HG03439 (cell line): ENCODE measurements at regions not wholly inside any gene's neighbourhood (a gene's known extent, or its start where the extent isn't known, plus 50 kb on each side); places are given as distances from the start of the nearest gene placed in this dataset.

Experiments used
- ATAC-seq: cut with Tn5 transposase; IDR thresholded peaks from one replicate; pipeline ENCODE4 v1.9.1; 2021; ENCODE audit warnings: mild to moderate bottlenecking, moderate library complexity; ENCODE audit not compliant: unreplicated experiment

DNA sequence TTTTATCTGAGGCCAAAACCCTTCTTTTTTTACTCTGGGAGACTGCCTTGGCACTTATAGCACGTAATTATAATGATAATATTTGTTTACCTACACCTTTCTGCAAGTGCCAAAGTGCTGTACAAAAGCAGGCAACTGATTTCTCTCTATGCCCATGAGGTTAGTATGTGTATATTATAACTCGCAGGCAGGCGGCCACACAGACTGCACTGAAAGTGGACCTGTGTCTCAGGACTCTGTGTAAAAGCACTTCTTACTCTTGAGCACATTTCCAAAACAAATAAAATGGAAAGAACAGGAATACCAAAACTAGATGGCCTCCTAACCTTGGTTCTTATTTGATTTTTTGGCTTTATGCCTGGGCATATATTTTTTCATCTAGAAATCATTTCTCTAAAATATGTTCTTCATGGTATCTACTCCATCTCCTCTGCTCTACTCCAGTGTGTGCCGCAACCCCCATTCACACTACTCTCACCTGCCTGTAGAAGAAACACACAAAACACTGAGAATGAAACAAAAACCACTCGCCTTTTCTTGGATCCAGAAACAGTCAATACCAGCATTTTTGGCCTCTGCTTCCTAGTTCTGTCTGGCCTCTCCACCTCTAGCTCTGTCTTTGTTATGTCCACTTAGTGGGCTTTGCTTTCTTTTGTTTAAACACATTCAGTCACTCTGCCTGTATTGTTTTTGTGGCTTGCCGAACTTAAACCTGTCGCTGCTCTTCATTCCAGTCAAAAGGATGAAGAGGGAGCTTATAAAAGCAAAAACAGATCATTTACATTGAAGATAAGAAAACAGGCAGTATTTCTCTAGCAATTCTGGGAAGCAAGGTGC is 934.5 kb upstream of the TENM3 start:
- no peak for ATAC-seq

DNA sequence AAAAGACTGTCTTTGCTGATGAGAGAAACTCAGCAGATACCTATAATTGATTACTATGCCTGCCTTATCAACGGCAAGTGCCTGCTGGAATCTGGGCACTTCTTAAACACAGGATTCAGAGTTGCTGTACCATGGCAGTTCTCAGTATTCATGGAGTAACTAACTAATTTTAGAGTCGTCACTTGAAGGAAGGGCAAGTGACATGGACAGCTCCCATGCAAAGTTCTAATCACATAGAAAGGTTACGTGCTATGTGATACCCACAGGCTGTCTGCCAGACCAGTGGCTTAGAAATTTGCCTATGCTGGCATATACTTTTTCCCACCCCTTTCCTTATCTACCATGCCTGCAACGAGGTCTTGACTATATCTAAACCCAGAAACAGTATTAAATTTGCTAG is 931.1 kb upstream of the TENM3 start:
- ATAC-seq = no peak

DNA sequence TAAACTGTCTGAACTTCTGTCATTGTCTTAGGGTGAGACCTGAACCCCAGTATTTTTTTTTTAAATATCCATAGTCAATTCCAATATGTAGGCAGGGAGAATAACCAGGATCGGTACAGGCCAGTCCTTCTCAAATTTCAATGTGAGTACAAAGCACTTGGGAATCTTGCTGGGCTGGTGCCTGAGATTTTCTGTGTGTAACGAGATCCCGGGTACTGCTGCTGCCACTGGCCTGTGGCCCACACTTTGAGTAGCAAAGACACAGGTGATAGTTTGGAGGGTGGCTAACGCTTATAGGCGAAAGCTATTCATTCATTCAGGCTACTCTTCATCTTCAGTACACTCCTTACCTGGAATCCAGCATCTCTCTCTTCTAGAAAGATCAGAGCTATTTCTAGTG is 923.6 kb upstream of the TENM3 start:
- no peak for ATAC-seq

DNA sequence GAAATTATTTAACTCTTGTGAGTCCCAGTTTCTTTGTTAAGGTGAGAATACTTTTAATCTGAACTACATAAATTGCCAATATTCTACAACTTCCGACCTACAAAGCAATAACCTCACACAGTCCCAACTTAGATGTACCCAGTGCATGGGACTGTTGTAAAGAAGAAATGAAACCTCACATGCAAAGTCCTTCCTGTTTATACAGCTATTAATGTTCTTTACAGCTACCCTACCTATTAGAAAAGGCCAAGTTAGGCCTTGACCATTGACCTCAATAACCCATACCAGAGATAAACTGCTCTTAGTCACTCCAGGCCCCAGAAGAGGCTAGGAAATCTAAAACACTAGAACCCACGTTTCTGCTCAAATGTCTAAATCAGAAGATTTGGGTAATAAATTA is 920.1 kb upstream of the TENM3 start:
- ATAC-seq = no peak

DNA sequence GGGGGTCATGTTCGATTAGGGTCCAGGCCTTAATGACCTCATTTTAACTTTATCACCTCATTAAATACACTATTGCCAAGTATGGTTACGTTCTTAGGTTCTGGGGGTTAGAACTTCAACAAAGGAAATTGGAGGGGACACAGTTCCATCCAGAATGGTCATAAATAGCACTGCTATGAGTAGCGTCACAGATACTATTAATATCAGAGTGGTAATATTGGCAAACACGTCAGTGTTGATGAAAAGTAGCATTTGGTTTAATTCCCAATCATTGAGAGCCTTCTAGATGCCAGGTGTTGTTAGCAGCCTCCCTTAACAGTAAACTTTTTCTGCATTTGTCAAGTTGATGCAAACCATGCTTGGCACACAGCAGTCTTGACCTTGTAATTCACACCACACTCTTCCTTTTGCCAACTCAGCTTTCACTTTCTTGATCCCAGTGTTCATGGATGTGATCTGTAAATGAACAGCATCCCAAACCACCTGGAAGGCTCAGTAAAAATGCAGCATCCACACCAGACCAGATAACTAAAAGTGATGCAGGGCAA is 912.5 kb upstream of the TENM3 start:
- no peak for ATAC-seq

DNA sequence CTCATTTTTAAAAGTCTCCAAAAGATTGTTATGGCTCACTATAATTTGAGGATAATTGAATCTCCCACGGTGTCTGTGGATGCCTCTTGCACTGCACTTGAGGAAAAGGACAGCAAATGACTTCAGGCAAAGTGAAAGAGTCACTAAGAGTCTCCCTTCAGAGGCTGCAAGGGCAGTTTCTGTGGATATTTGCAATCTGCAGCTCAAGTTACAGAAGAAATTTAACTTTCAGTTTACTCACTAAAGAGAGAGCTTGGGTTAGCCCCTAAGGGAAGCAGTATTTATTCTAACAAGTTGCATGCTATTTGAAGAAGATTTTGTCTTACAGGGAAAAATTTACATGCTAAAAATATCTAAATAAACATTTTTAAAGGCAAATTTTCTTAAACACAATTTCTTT is 912.0 kb upstream of the TENM3 start:
- ATAC-seq = no peak

DNA sequence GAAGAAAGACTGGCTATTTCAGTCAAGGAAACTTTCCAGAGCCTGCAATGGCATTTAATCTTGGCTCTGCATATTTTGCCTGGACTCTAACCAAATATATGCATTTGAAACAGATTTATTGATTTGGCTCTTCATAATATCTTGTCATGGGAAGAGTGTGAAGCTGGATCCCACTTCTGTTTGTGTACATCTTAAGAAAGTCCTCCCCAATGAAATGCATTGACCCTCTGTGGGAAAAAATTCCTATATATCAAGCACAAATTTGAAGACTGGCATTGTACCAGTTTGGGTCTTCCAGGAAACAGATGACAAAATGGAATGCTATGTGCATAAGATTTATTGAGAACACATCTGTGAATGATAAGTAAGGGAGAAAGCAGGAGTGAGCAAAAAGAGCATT is 897.3 kb upstream of the TENM3 start:
- ATAC-seq = no peak

DNA sequence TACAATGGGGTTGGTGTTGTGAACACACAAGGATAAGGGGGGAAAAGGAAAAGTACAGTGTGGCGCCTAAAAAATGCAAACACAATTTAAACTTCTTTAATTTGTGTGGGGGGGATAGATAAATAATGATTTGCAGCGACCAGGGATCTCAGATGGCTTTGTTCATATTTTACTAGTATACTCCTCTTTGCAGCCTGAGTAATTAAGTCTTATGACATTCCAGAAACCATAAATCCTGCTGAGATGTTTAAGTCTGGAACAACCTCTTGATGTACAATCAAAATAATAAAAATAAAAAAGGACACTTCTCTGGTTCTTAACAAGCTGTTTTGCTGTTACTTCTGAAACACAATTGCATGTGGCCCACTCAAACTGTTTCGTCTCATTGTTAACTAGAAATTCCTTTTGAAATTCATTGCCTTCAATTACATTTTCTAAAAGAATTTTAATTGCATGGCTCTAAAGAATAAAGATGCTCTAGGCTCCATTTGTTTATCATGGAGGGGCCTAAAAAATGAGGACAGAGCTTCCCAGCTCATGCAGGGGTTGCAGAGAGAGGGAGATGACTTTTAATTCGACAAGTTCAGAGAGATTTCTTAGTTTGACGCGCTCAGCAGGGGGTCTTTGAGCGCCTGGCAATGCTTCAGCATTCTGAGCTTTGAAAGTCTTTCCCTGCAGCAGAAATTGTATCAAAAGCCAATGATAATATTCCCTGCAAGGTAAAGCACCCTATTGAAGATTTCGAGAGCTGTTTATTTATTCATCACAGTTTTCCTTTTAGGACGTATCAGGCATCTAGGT is 892.4 kb upstream of the TENM3 start:
- ATAC-seq = no peak

DNA sequence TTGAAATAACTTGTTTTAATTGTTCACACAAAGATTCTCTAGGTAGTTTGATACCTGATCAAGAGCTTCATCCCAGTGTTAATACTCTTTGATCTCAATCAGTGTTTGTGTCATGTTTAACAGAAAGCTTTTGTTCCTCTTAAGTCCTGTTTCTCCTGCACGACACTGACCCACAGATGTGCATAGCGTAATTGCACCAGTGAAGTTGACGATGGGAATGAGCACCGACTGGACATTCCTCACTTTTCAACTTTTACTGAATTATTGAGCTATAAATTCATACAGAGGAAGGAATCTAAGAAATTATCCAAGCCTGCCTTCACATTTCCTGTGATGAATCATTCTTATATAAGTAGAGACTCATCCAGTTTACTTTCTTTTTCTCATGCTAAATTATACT is 878.7 kb upstream of the TENM3 start:
- ATAC-seq = no peak

DNA sequence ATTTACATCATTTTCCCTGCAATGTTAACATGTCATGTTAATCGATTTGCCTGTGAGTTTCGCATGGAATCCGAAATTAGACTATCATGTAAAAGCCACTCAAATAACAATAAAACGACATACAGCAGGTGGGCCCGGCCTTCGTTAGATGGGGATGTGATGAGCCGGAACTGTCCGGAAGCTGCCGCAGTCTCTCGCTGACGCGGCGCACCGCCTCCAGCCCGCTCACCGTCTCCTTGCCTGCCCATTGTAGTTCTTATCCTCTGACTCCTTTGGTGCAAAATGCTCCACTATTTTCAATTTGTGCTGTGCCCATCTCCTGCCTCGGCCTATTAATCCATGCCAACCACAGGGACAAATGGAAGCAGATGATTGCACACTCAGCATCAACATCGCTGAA is 877.5 kb upstream of the TENM3 start:
- ATAC-seq = no peak

DNA sequence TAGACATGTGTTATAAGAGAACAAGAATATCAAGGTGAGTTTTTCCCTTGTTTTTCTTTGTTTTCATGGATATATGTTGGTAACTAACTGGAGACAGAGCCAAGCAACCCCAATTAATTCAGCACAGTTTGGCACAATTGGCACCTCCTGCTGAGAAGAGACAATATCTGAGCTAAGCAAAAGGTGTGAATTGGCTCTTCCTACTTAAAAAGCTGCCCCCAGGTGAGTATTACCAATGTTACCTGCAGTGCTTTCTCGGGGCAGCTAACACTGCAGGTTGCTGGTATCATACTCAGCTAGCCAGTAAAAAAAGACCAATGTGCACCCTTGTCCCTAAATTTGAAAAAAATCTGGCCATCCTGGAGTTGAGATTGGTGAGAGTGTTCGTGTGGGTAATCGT is 871.2 kb upstream of the TENM3 start:
- ATAC-seq = no peak

DNA sequence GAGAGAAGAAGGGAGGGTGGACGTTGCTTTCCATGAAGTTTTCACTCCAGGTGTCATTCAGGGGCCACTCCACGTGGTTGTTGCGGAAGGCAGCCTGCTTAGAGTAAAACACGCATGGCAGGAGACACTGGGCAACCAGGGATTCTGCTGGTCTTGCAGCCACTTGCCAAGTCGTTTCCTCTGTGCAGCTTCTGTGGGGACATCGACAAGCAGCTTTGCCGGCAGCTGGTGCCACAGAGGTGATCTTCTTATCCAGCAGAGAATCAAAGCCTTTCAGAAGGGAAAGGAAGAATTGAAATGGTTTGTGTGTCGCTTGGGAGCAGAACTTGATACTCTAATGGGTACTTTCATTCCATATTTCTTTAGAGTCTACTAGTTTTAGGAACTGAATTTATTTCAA is 867.1 kb upstream of the TENM3 start:
- no peak for ATAC-seq

DNA sequence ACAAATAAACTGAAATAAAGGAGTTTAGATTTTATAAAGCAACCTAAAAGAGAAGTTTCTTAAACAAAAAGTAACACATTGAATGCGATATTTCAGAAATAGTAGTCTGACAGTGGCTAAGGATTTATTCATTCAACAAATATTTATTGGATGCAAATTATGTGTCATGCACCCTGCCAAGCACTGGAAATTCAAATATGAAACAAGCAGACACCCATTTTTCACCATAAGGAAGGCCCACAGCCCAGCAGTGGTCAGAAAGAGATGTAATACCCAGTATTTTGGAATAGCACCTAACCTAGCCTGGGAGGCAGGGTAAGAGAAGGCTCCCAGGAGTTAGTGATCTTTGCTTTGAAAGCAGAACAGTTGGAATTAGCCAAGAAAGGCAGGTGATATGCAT is 855.1 kb upstream of the TENM3 start:
- no peak for ATAC-seq

DNA sequence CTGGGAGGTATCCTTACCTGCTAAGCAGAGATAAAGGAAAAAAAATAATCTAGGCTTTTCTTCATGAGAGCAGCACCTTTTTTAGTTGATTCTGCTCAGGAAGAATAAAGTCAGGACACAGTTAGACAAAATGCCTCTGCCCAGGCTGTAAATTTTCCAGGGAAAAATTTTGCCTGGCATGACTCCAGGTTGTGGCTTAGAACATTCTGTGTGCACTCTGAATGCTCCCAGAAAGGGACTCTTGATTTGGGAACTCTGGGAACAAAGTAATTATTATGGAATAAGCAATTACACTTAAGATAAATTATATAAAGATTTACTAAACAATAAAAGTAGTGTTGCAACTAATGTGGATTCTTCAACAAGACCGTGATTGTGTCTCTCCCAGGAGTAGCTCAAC is 826.2 kb upstream of the TENM3 start:
- ATAC-seq = no peak

DNA sequence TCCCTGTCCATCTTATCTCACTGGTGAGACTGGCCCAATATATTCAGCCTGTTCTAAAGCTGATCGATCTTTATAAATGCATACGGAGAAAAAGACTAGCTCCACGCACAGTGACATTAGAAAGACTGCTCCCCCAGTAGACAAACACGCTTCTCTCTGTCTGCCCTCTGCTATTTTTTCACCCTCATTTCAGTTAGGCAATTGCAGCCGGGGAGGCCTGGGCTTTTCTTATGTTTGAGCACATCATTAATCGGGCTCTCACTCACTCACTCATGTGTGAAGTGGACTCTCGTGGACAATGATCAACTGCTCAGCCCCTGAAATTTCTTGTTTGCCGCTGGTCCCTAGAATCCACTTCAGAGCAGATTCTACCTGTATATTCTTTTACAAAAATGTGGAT is 824.7 kb upstream of the TENM3 start:
- no peak for ATAC-seq

DNA sequence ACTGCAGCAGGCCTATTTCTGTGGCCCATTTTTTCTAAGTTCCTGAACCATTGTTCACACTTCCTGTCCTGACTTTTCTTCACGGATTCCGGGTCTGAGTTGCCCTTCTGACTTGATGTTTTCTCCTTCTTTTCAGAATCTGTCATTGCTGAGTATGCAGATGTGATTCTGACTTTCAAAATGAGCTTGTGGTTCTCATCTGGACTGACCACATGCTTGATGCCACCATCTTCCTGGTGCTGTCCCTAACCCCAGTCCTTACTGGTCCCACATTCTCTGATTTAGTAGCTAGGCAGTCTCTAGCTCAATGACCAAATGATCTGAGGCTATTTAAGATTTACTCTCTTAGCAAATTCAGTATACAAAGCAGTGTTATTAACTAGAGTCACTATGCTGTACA is 822.3 kb upstream of the TENM3 start:
- no peak for ATAC-seq

DNA sequence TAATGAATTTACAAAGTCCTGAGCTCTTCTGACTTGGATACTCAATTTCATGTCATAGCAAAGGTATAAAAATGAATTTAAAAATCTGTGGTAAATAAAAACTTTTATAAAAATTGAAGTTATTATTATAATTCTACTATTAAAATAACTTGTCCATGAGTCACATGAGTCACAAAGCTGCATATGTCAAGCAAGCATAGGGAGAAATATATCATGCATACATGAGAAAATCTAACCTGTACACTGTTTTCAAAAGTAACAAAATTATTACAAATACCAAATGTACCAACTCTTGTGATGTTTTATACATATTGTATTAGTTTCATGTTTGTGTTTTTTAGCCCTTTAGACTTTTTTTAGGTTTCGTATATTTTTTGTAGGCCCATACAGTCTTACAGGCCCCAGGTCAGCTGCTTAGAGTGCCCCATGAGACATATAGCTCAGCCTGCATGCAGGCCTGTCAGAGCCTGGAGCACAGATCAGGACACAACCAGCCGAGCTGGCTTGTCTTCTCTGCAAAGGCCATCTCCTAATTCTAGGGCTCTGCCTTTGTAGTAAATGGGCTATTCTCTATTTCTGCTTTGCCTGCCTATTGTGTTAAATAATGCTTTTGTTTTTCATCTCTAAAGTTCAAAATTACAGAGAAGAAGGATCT is 818.7 kb upstream of the TENM3 start:
- ATAC-seq = no peak

DNA sequence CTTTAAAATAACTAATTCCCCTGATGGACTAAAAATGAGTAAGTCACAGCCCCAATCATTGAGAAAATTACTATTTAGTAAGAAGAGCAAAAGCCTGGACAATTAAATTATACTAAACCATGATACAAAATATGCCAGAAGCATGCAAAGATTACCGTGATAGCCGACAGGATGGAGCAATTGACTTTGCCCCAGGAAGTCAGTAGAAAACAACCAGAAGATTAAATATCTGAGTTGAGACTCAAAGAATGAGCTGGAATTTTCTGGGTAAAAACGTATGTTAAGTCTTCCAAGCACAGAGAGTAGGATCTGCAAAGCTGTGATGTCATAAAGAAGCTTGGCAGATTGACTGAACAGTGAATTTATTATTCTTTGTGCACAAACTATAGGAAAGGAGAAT is 816.1 kb upstream of the TENM3 start:
- no peak for ATAC-seq

DNA sequence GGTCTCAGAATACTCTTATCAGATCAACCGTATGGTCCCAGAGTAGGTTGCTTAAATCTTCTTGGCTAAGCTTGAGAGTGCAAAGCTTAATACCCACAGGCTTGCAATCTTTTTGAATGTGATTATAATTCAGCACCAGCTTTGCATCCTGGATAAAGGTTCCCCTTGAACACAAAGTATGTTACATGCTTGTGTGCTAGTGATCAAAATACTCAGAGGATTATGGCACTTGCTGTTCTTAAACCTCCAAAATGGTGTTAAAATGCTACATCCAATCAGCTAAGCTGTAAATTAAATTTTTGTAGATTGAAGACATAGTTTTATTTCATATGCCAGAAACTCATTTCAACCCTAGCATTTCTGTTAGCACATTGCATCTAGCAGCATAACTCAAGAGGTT is 812.2 kb upstream of the TENM3 start:
- no peak for ATAC-seq

DNA sequence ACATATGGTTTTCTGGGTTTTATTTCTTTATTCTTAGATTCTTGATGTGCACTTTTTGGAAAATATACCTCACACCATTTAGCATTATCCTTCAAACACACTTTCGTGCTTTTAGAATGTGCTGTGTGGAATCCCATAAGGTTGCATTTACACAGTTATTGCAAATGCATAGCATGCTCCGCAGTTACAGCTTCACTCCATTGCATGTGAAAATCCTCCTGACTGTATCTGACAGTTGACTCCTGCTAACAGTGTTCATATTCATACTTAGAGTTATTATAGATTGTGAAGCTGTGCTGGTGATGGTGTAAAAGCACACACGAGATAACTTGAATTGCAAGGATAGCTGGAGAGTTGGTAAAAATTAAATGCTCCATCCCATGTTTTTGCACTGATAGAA is 811.5 kb upstream of the TENM3 start:
- no peak for ATAC-seq

DNA sequence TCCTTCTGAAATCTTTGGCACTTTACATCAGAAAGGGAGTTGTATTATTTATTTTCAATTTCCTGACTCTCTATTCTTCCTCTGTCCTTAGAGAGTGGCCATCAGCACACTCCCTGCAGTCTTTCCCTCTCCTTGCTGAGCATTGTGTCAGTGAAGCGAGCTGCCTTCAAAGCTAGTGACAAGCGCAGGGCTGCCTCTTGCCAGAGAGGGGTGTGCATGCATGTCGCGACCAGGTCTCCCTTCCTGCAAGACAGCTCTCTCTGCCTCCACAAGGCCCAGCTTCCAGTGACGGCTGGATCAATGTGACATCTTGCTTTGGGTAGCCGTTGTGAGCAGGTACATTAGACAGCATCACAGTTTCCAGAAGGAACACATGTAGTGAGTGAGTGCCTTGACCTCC is 810.9 kb upstream of the TENM3 start:
- ATAC-seq = no peak

DNA sequence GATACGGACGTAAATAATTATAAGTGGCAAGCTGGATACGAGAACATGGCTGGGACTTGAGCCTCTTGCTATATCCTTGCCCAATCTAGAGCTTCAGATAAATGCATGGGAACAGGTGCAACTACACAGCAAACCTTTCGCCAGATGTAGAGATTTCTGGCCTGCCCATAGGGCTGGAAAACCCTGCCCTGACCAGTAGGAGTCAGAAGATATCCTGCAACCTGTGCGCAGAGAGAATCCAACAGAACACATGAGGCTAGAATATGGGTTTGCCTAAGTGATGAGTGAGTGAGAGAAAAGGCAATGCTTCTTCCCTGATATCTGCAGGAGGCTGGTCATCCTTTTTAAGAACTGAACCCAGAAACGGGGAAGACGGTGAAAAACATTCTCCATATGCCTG is 805.3 kb upstream of the TENM3 start:
- ATAC-seq = no peak
